ENCODE measurements at regions not wholly inside any gene's neighbourhood (a gene's known extent, or its start where the extent isn't known, plus 50 kb on each side); places are given as distances from the start of the nearest gene placed in this dataset.

DNA sequence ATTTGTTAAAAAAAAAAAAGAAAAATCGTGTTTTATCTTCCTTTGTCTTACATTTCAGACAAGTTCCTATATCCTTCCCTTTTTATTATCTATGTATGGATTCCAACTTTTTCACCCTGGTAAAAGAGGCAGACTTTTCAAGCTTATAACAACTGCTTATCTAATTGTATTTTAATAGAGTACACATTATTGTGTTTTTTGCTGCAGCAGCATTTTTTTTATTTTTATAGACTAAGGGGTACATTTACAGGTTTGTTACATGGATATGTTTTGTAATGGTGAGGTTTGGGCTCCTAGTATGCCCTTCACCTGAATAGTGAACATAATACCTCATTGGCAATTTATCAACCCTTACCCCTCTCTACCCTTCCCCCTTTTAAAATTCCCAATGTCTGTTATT is 195.0 kb upstream of the RGMB start:
- intact Hi-C loops (cut with micrococcal nuclease), result no loop called here
- no peak overlapping the region for H3K4me3 Mint-ChIP-seq
- no peak overlapping the region for H3K4me3 ChIP-seq (replicated peaks in 1 of 3; ENCODE audit: low read depth in 2 of 3, low read length in 3 of 3)
- H3K9me3 Mint-ChIP-seq, result peaks cover 0 to 8% (median 0%) of the 10 kb centered on the region in 7 donors
- H3K36me3 ChIP-seq (replicated peaks in 1 of 2; ENCODE audit: control insufficient read depth in 1 of 2, insufficient read depth in 2 of 2, low read length in 2 of 2), result no peaks in the 10 kb centered on the region
- no peaks in the 10 kb centered on the region for H3K79me2 ChIP-seq (ENCODE audit: insufficient read depth, low read length)
- H4K20me1 ChIP-seq (ENCODE audit: insufficient read depth, low read length), result no peaks in the 10 kb centered on the region
- H3K36me3 Mint-ChIP-seq, result no peaks in the 10 kb centered on the region
- H2AFZ ChIP-seq (ENCODE audit: insufficient read depth, low read depth, low read length, poor library complexity, severe bottlenecking), result no peak overlapping the region
- H3K27me3 Mint-ChIP-seq (ENCODE audit: low read depth in 3 of 3), result peaks cover 0 to 1% (median 0%) of the 10 kb centered on the region in 3 donors
- no peak for DNase-seq
- H3K27me3 ChIP-seq (ENCODE audit: control insufficient read depth in 2 of 2, insufficient read depth in 2 of 2, low read length in 2 of 2), result no peaks in the 10 kb centered on the region
- no peak overlapping the region for H3K27ac ChIP-seq (ENCODE audit: low read depth in 1 of 2, low read length in 2 of 2)
- TF ChIP-seq, protein P1, sequence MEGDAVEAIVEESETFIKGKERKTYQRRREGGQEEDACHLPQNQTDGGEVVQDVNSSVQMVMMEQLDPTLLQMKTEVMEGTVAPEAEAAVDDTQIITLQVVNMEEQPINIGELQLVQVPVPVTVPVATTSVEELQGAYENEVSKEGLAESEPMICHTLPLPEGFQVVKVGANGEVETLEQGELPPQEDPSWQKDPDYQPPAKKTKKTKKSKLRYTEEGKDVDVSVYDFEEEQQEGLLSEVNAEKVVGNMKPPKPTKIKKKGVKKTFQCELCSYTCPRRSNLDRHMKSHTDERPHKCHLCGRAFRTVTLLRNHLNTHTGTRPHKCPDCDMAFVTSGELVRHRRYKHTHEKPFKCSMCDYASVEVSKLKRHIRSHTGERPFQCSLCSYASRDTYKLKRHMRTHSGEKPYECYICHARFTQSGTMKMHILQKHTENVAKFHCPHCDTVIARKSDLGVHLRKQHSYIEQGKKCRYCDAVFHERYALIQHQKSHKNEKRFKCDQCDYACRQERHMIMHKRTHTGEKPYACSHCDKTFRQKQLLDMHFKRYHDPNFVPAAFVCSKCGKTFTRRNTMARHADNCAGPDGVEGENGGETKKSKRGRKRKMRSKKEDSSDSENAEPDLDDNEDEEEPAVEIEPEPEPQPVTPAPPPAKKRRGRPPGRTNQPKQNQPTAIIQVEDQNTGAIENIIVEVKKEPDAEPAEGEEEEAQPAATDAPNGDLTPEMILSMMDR (IDR thresholded peaks at IDR 0.05), result no peak
- peaks cover 0 to 8% of the 10 kb centered on the region in 2 donors for H3K9me3 ChIP-seq (replicated peaks in 1 of 2; ENCODE audit: control insufficient read depth in 1 of 2, insufficient read depth in 1 of 2, low read length in 2 of 2)
- no peaks in the 10 kb centered on the region for H3K4me1 ChIP-seq (ENCODE audit: control insufficient read depth in 1 of 2, insufficient read depth in 2 of 2, low read length in 2 of 2)
- H3K4me2 ChIP-seq (replicated peaks; ENCODE audit: extremely low read depth, low read length, poor library complexity, severe bottlenecking), result no peak overlapping the region
- H3K27ac Mint-ChIP-seq, result no peak overlapping the region
- no peak overlapping the region for H3K9ac ChIP-seq (ENCODE audit: insufficient read depth, low read length, poor library complexity, severe bottlenecking)
- WGBS (ENCODE audit: insufficient coverage), result no CpG with 5 or more reads among the region's 1 CpG
- H3K4me1 Mint-ChIP-seq, result no peaks in the 10 kb centered on the region

DNA sequence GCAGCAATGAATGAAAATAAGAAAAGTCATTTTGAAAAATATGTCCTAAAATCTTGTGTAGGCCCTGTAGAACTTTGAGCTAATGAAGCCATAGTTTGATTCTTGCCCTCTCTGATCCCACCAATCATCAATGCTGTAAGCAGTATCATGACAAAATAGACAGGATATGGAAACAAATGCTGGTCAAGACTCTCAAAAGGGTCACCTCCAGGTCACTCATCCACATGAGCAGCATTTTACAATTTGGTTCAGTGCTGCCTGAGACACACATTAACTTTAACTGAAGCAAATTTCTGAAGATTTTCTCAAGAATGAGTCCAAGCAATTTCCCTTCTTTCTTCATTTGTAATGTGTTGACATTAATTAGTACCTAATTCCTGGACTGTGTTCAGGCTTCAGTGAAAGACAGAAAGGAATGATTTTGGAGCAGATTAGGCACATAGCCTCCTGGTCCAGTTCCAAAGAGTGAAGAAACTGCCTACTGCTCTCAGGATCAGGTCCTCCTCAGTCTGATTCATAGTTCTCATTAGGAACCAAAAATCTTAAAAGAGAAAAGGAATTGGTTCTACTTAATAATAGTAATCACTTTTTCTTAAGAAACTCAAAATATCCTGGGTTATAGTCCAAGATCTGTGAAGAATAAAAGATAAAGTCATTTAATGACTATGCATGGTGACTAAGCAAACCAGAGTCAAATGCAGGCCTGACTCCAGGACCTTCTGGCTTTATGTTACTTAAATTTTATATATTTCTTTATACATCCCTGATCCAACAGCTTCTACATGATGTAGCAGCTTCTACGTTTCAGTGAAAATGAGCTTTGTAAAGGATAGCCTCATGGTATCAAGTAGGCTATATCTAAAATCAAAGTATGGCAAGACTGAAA is 192.1 kb upstream of the RGMB start:
- intact Hi-C loops (cut with micrococcal nuclease), result no loop called here
- no peaks in the 10 kb centered on the region for H3K27me3 ChIP-seq (ENCODE audit: control insufficient read depth in 2 of 2, insufficient read depth in 2 of 2, low read length in 2 of 2)
- no peak overlapping the region for H3K27ac ChIP-seq (ENCODE audit: low read depth in 1 of 2, low read length in 2 of 2)
- no peak overlapping the region for H2AFZ ChIP-seq (ENCODE audit: insufficient read depth, low read depth, low read length, poor library complexity, severe bottlenecking)
- H3K9me3 Mint-ChIP-seq, result peaks cover 0 to 7% (median 0%) of the 10 kb centered on the region in 7 donors
- DNase-seq, result no peak
- no peaks in the 10 kb centered on the region for H3K4me1 Mint-ChIP-seq
- H3K27me3 Mint-ChIP-seq (ENCODE audit: low read depth in 3 of 3), result peaks cover 0 to 1% (median 1%) of the 10 kb centered on the region in 3 donors
- no peaks in the 10 kb centered on the region for H3K36me3 Mint-ChIP-seq
- H3K9me3 ChIP-seq (replicated peaks in 1 of 2; ENCODE audit: control insufficient read depth in 1 of 2, insufficient read depth in 1 of 2, low read length in 2 of 2), result peaks cover 0 to 5% of the 10 kb centered on the region in 2 donors
- H3K9ac ChIP-seq (ENCODE audit: insufficient read depth, low read length, poor library complexity, severe bottlenecking), result no peak overlapping the region
- no peak overlapping the region for H3K4me2 ChIP-seq (replicated peaks; ENCODE audit: extremely low read depth, low read length, poor library complexity, severe bottlenecking)
- H3K4me3 Mint-ChIP-seq, result no peak overlapping the region
- H3K79me2 ChIP-seq (ENCODE audit: insufficient read depth, low read length), result no peaks in the 10 kb centered on the region
- H3K4me3 ChIP-seq (replicated peaks in 1 of 3; ENCODE audit: low read depth in 2 of 3, low read length in 3 of 3), result no peak overlapping the region
- H3K4me1 ChIP-seq (ENCODE audit: control insufficient read depth in 1 of 2, insufficient read depth in 2 of 2, low read length in 2 of 2), result no peaks in the 10 kb centered on the region
- H3K27ac Mint-ChIP-seq, result no peak overlapping the region
- no peaks in the 10 kb centered on the region for H4K20me1 ChIP-seq (ENCODE audit: insufficient read depth, low read length)
- no CpG with 5 or more reads among the region's 1 CpG for WGBS (ENCODE audit: insufficient coverage)
- TF ChIP-seq, protein P1 (IDR thresholded peaks at IDR 0.05), result no peak
- H3K36me3 ChIP-seq (replicated peaks in 1 of 2; ENCODE audit: control insufficient read depth in 1 of 2, insufficient read depth in 2 of 2, low read length in 2 of 2), result no peaks in the 10 kb centered on the region
